MM.1S (cell line): ENCODE measurements at regions not wholly inside any gene's neighbourhood (a gene's known extent, or its start where the extent isn't known, plus 50 kb on each side); places are given as distances from the start of the nearest gene placed in this dataset.

ENCODE experiments used
- DNase-seq: peaks from one replicate; pipeline ENCODE4 v3.0.0-alpha.2; 2015
- H2AFZ ChIP-seq: fragments of 300-600 bp; sonication (generic); 2 replicates; pipeline ENCODE4 v1.6.0; 2016; ENCODE audit warnings: antibody characterized with exemption, low read length
- H3F3A ChIP-seq: fragments of 300-600 bp; sonication (generic); 2 replicates; pipeline ENCODE4 v1.6.1; 2016; ENCODE audit warnings: mild to moderate bottlenecking, antibody characterized with exemption, low read length, moderate library complexity, mixed read lengths; ENCODE audit not compliant: insufficient read depth
- H3K27ac ChIP-seq: fragments of 300-600 bp; sonication (generic); 2 replicates; pipeline ENCODE4 v1.5.1; 2016; ENCODE audit warnings: mild to moderate bottlenecking, low read length
- H3K27me3 ChIP-seq: fragments of 300-600 bp; sonication (generic); replicated peaks from 2 replicates; pipeline ENCODE4 v1.6.0; 2016; ENCODE audit warnings: low read length; ENCODE audit not compliant: insufficient read depth
- H3K36me3 ChIP-seq: fragments of 300-600 bp; sonication (generic); replicated peaks from 2 replicates; pipeline ENCODE4 v1.6.1; 2016; ENCODE audit warnings: mild to moderate bottlenecking, low read length, mixed read lengths; ENCODE audit not compliant: insufficient read depth
- H3K4me1 ChIP-seq: fragments of 300-600 bp; sonication (generic); 2 replicates; pipeline ENCODE4 v1.6.1; 2016; ENCODE audit warnings: low read length, mixed read lengths
- H3K4me2 ChIP-seq: fragments of 300-600 bp; sonication (generic); 2 replicates; pipeline ENCODE4 v1.6.0; 2016; ENCODE audit warnings: low read depth, low read length
- H3K4me3 ChIP-seq: fragments of 300-600 bp; sonication (generic); 2 replicates; pipeline ENCODE4 v1.5.1; 2016; ENCODE audit warnings: low read length, mixed read lengths
- H3K79me2 ChIP-seq: fragments of 300-600 bp; sonication (generic); 2 replicates; pipeline ENCODE4 v1.6.1; 2016; ENCODE audit warnings: mixed run types, low read length, mixed read lengths
- H3K9ac ChIP-seq: fragments of 300-600 bp; sonication (generic); 2 replicates; pipeline ENCODE4 v1.6.1; 2016; ENCODE audit warnings: low read length, mixed read lengths
- H3K9me2 ChIP-seq: fragments of 300-600 bp; sonication (generic); replicated peaks from 2 replicates; pipeline ENCODE4 v1.6.1; 2016; ENCODE audit warnings: mild to moderate bottlenecking, low read length, mixed read lengths; ENCODE audit not compliant: insufficient read depth
- H3K9me3 ChIP-seq: fragments of 300-600 bp; sonication (generic); replicated peaks from 2 replicates; pipeline ENCODE4 v1.6.1; 2016; ENCODE audit warnings: mild to moderate bottlenecking, low read length, mixed read lengths; ENCODE audit not compliant: insufficient read depth
- H4K20me1 ChIP-seq: fragments of 300-600 bp; sonication (generic); 2 replicates; pipeline ENCODE4 v1.6.1; 2016; ENCODE audit warnings: mild to moderate bottlenecking, low read length, moderate library complexity, mixed read lengths; ENCODE audit not compliant: insufficient read depth
- CTCF ChIP-seq: fragments of 300-600 bp; sonication (generic); IDR thresholded peaks from 2 replicates; pipeline ENCODE4 v1.5.1; 2016; ENCODE audit warnings: antibody characterized with exemption, low read length, mixed read lengths
- EZH2 ChIP-seq: fragments of 300-600 bp; sonication (generic); optimal IDR thresholded peaks from 2 replicates; pipeline ENCODE3; 2017; ENCODE audit warnings: low read depth, mild to moderate bottlenecking, antibody characterized with exemption, low read length, mixed read lengths
- EZH2phosphoT487 ChIP-seq: fragments of 300-600 bp; sonication (generic); IDR thresholded peaks from 2 replicates; pipeline ENCODE4 v1.6.1; 2018; ENCODE audit warnings: antibody characterized with exemption, low read length

DNA sequence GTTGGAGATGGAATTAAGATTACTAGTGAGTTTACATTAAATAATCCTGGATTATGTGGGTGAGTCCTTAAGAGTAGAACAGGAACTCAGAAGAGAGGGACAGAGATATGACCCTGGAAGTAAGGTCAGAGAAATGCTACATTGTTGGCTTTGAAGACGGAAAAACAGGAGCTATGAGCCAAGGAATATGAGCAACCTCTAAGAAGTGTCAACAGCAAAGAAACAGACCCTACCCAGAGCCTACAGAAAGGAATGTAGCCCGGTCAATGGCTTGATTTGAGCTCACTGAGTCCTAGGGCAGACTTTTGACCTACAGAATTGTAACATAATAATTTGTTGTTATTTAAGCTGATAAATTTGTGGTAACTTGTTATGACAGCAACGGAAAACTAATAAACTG lies 304.9 kb downstream of the IPMK start:
- TF ChIP-seq CTCF, result no peak
- TF ChIP-seq EZH2, result no peak
- TF ChIP-seq EZH2phosphoT487, result no peak
- no peak overlapping the region for H3K27ac ChIP-seq
- DNase-seq, result no peak
- no peaks in the 10 kb centered on the region for H3K27me3 ChIP-seq
- no peaks in the 10 kb centered on the region for H3F3A ChIP-seq
- H3K4me1 ChIP-seq, result no peaks in the 10 kb centered on the region
- H3K4me3 ChIP-seq, result no peak overlapping the region
- no peaks in the 10 kb centered on the region for H3K9me3 ChIP-seq
- no peaks in the 10 kb centered on the region for H3K79me2 ChIP-seq
- no peaks in the 10 kb centered on the region for H3K9me2 ChIP-seq
- H3K4me2 ChIP-seq, result no peak overlapping the region
- no peaks in the 10 kb centered on the region for H4K20me1 ChIP-seq
- no peaks in the 10 kb centered on the region for H3K36me3 ChIP-seq
- H2AFZ ChIP-seq, result no peak overlapping the region
- H3K9ac ChIP-seq, result no peak overlapping the region

- TF ChIP-seq EZH2, result no peak
- TF ChIP-seq EZH2phosphoT487, result no peak
- TF ChIP-seq CTCF, result no peak
- H3F3A ChIP-seq, result no peaks in the 10 kb centered on the region
- H2AFZ ChIP-seq, result no peak overlapping the region
- H3K4me1 ChIP-seq, result no peaks in the 10 kb centered on the region
- no peaks in the 10 kb centered on the region for H4K20me1 ChIP-seq
- no peak overlapping the region for H3K4me3 ChIP-seq
- H3K9me2 ChIP-seq, result no peaks in the 10 kb centered on the region
- H3K36me3 ChIP-seq, result no peaks in the 10 kb centered on the region
- no peak for DNase-seq
- no peaks in the 10 kb centered on the region for H3K79me2 ChIP-seq
- no peaks in the 10 kb centered on the region for H3K27me3 ChIP-seq
- H3K27ac ChIP-seq, result no peak overlapping the region
- H3K4me2 ChIP-seq, result no peak overlapping the region
- H3K9ac ChIP-seq, result no peak overlapping the region
- H3K9me3 ChIP-seq, result no peaks in the 10 kb centered on the region
Observed at GRCh38 chr10:57961487-57961886, 306.2 kb downstream of the IPMK start.

- no peak for TF ChIP-seq EZH2phosphoT487
- Histone ChIP-seq H3K9me2 (no peaks in the 10 kb centered on the region), H3K9ac (no peak overlapping the region), H4K20me1 (no peaks in the 10 kb centered on the region), H3K4me3 (no peak overlapping the region), H3K36me3 (no peaks in the 10 kb centered on the region), H2AFZ (no peak overlapping the region), H3K4me1 (no peaks in the 10 kb centered on the region), H3K9me3 (no peaks in the 10 kb centered on the region), H3K4me2 (no peak overlapping the region), H3K79me2 (no peaks in the 10 kb centered on the region), H3F3A (no peaks in the 10 kb centered on the region), H3K27ac (no peak overlapping the region), H3K27me3 (no peaks in the 10 kb centered on the region)
- no peak for DNase-seq
Observed at GRCh38 chr10:57960406-57960805, 307.3 kb downstream of the IPMK start.

DNA sequence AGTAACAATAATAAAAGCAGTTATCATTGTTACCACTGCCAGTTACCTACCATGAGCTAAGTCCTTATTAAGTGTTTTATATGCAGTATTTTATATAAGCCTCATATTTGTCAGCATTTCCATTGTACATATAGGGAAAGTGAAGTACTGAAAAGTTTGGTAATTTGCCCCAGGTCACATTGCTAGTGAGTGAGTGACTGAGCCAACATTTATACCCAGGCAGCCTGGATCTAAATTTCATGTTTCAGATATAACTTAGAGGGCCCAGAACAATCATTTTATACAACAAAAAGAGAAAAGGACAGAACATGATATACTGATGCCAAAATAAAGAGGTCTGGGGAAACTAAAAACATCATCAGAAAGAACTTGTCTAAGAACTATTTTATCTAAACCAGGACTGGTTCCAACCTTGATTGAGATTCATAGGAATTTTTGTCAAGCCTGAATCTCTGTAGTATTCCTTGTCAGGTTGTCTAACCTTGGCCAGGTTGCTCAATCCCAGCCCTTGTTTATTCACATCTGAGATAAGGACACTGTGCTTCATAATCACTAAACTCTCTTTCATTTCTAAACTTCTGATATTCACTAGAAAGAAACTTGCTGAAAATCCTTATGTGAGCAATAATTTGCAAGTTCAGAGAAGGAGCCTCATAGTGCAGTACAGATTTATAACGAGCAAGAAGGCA lies 308.2 kb downstream of the IPMK start:
- H3K36me3 ChIP-seq, result no peaks in the 10 kb centered on the region
- no peaks in the 10 kb centered on the region for H3K27me3 ChIP-seq
- no peaks in the 10 kb centered on the region for H3K79me2 ChIP-seq
- no peaks in the 10 kb centered on the region for H4K20me1 ChIP-seq
- no peaks in the 10 kb centered on the region for H3K9me3 ChIP-seq
- no peak for DNase-seq
- H3K27ac ChIP-seq, result no peak overlapping the region
- H3K9me2 ChIP-seq, result no peaks in the 10 kb centered on the region
- TF ChIP-seq EZH2 (no peak), CTCF (no peak), EZH2phosphoT487 (no peak)
- H3K4me1 ChIP-seq, result no peaks in the 10 kb centered on the region
- no peak overlapping the region for H3K4me2 ChIP-seq
- H3F3A ChIP-seq, result no peaks in the 10 kb centered on the region
- no peak overlapping the region for H2AFZ ChIP-seq
- no peak overlapping the region for H3K4me3 ChIP-seq
- H3K9ac ChIP-seq, result no peak overlapping the region
